EL (cell line): ENCODE measurements at regions not wholly inside any gene's neighbourhood (a gene's known extent, or its start where the extent isn't known, plus 50 kb on each side); places are given as distances from the start of the nearest gene placed in this dataset.
A peak's percentile ranks its signal among the peaks of the same experiment; 100 is the strongest.

Experiments used
- DNase-seq: peaks from one replicate; pipeline ENCODE4 v3.0.0-alpha.2; 2016

DNA sequence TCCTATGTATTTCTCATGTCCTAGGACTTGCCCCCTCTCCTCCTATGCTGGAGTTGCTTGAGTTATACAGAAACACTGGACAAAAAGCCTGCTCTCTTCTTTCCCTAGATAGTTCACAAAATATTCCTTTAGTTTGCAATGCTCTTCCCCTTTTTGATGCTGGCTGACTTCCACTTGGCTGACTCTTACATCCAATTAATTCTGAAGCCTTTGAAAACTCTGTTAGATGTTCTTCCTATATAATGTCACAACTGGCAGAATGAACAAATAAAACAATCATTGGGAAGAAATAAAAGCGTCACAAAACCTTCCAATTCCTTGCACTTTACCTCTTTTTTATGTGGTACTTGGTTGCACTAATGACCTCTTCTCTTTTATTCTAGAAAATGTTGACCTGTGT is 253.8 kb upstream of the CITED2 start:
- no peak for DNase-seq

DNA sequence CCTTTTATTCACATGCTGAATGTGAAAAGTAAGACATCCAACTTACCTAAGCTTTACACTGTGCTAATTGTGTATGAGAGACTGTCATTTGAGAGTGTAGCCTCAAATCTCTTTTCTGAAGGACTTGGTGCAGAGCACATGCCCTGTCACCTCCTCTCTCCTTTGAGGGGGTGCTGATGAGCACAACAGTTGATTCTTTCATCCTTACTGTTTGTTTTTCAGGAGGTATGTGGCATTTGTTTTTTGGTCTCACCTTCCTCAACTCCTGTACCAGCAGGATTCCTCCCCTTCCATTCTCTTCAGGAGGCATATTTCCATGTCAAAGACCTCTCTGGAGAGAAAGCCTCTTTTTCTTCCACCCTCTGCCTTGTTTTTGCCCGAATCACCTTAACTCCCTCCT is 252.6 kb upstream of the CITED2 start:
- DNase-seq, result no peak

DNA sequence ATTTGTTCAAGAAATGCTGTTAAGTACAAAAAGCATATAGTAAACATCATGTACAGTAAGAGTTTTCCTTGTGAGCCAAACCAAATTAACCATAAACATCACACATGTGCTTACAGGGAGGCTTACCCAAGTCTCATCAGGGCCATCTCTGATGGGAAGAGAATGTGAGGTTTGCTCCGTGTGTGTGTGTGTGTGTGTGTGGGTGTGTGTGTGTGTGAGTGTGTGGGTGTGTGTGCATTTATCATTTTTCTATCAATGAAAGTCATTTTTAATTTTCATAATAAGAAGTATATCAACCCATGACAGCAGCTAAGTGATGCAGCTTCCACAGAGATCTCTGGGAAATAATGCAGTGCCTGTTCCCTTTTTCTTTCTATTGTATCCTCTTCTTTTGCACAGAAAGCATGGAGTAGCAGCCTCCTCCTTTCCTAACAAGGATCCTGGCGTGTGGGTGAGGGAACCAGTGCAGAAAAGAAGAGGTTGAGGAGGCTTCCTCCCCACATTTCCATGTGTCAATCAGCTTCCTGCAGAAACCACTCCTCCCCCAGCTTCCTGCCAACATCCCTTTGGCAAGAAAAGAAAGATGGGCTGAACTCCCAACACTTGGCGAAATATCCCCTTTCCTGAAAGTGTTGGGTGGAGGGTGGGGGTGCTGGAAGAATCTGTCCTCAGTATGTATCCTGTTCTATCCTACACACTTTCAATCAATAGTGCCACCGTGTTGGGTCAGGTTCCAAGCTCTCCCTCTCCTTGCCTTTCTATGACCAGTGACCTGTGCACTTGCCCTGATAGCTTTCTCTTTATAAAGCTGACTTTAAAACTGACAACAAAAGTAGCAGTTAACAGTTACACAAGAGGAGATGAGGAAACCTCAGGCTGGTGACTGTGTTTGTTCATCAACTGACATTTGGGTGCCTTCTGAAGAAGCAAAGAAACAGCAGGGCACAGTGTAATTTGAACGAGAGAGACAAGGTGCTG is 251.8 kb upstream of the CITED2 start:
- no peak for DNase-seq

DNA sequence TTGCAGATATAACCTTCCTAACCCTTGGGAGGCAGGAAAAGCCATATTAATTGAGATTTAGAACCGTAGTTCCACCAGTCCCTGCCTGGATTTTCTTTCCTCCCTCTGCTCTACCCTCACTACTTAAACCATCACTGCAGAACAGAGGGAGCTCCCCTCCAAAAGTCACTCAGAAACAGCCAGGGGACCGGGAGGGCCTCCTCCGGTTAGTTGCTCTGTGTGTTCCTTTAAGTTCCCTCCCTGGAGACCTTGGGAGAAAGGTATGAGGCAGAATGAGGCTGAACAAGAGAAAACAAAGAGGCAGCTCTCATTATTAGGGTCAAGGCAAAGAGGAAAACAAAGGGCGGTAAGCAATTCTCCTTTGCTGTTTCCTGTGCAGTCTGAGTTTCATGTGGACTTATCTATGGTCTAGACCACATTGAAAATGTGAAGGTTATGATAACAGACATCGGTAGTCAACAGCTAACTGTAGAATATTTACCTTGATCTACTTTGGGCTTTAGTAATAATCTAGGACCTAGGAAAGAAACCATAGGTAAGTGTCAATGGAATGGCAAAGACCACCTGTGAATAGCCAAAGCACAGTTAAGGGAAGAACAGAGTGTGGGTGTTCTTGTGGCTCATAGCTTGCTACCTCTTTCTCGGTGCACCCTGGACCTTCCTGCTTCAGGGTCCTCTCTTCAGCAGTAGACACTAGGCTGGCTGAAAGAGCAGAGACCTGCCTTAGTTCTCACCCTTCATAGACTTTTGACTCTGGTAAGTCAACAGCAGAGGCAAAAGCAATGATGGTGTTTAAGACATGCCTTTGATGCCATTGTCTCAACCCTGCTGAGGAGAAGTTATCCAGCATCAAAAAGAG is 250.9 kb upstream of the CITED2 start:
- DNase-seq, result no peak

DNA sequence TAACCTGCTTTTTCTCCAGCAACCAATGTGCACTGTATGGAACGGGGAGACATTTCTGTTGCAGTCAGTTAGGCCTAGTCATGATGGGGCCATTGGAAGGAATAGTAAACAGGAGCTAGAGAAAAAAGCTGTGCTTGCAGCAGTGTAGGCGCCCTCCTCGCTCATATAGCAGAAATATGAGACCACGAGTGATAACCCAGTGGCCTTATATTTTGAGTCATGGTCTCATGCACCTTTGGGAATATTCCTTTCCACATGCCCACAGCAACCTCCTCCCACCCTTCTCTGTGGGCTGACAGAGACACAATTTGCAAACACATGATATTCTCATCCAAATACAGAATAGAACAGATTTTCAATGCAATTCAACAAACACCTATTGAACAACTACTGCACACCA is 248.9 kb upstream of the CITED2 start:
- DNase-seq, result no peak

DNA sequence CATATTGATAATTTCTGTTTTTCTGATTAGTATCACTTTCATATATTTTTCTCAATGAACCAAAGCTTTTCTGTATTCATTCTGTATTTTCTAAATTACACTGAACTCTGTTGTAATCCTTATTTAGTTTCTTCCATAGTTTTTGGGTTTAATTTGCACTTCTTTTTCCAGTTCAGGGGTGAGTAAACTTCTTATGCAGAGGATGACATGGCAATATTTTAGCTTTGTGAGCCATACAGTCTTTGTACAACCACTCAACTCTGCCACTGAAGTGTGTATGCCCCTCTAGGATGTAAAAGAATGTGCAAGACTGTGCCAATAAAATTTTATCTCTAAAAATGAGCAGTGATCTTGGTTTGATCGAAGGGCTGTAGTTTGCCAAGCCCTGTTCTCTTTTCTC is 239.0 kb upstream of the CITED2 start:
- DNase-seq, result no peak

DNA sequence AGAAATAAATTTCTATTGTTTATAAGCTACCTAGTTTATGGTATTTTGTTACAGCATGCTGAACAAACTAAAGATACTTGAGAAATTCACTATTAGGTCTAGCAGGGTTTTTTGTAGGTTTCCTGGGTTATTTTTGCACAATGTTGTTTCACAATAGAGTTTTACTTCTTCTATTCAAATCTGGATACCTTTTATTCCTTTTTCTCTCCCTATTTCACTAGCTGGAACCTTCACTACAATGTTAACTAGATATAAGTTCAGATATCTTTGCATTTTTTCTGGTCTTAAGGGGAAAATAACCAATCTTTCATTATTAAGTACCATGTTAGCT is 237.7 kb upstream of the CITED2 start:
- no peak for DNase-seq

DNA sequence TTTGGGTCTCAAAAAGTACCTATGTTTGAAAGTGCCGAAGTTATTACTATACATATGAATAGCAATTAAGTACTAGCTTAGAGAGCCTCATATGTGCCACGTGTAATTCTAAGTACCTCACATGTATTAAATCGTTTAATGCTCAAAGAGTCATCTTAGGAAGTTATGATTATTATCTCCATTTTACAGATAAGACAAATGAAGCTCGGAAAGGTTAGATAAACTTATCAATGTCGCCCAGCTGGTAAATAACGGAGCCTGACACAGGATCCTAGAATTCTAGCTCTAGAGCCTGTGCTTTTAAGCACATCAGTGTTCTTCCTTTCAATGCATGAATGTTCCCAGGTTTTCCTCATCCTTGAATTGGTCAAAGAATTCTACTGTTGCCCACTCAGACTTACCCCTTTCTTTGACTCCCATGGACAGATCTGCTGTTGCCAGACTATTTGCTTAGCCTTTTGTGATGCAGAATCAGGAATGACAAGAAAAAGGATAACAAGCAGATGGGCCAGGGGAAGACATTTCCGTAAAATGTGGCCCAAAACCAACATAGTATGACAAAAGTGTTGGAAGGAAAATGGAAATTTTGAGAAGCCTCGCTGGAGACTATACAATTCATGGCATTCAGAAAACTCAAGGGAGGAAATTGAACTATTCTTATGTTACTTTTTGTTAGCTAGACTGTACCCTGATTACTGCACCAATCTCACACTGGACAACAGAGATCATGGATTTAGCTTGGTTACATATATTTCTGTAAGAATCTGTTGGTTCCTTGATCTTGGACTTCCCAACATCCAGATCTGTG is 237.1 kb upstream of the CITED2 start:
- DNase-seq, result no peak

DNA sequence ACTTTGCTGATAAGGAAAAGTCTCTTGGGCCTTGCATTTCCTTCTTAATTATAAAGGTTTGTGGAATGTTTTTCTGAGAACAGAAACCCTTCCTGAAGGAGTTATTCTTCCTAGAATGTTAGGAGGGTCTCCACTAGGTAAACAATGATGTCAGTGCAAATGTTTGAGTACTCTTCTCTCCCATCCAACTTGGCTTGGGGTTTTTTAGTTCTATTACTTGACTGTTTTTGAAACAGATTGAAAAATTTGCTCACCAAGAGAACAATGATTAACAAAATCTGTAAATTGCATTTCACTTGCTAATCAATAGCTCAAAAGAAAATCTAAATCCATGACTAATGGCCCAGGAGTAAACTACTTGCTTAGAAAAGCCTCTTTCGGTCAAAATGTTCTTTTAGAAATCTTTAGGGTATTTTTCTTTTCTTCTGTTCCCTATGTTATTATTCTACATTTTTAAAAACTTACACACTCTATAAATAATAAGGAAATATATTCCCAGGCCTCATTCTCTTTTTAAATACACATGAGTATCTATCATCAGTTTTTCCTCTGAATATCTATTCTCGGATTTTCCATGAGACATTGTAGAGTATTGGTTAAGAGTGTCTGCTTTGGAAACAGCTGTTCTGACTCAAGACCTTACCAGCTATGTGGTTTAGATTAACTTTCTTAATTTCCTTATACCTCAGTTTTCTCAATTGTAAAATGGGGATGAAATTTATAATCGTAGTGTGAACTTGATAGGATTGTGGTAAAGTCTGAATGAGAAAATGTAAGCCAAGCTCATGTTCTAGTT is 234.2 kb upstream of the CITED2 start:
- no peak for DNase-seq

DNA sequence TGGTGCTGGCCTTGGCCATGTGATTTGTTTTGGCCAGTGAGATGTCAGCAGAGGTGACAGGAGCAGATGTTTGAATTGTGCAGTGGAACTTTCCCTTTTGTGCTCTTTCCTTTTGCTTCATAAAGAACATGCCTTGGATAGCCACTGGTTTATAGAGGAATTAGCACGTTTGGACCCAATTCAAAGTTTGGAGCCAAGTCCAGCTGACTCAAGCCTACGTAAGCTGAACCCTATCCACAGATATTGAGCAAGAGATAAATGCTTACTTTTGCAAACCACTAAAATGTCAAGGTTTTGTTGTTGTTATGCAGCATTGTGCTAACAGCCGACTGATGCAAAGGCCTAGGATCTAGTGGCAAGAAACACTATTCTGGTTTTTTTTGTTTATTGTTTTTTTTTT is 230.9 kb upstream of the CITED2 start:
- DNase-seq, result peak; percentile 18

DNA sequence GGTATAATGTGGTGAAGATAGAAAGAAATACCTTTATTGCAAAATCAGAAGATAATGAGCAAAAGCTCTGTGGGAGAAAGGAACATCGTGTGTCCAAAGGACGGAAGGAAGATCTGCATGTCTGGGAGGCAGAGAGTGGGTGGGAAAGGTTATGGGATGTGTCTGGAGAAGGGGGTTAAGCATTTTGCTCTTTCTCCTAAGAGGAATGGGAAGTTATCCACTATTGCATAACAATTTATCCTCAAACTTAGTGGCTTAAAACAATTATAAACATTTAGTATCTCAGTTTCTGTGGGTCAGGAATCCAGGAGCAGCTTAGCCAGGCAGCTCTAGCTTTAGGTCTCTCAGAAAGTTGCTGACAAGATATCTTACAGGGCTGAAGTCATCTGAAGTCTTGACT is 229.1 kb upstream of the CITED2 start:
- no peak for DNase-seq

DNA sequence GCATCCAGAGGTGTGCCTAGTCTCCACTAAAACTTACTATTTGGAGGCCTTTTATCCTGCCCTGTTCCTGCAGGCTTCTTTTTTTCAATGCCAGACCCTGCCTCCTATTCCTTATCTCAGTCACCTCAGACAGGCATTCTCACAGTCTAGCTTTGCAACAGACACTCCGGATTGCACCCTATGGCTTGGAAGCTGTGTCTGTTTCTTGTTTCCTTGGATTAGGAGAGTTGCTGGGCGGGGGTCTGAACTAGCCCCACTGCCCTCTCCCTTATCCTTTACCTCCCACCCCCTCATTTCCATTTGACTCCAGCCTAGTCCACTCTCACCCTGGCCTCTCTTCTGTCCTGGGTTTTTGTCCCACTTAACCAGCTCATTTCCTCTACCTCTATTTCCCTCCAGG is 228.1 kb upstream of the CITED2 start:
- no peak for DNase-seq

DNA sequence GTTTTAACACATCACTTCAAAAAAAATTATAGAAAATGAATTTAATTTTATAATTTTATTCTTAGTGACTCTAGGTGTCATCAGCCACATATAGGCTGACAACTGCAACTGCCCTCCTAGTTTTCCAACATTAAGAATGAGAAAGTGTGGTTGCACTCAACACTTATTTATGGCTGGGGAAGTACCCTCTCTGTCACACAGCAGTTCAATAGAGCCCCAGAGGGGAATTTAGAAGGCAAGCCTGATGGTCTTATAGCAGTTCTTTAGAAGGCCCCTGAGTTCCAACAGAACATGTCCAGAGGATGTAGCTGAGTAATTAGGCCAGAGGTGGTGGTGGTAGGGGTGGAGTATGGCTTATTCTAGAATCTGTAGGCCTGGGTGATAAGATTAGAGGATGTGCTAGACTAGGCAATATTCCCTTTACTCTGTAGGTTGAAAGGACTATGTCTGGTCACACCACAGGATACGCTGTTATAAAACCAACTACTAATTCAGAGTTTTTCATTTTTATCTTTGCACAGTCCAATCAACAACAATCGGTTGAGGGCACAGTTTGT is 226.5 kb upstream of the CITED2 start:
- no peak for DNase-seq

DNA sequence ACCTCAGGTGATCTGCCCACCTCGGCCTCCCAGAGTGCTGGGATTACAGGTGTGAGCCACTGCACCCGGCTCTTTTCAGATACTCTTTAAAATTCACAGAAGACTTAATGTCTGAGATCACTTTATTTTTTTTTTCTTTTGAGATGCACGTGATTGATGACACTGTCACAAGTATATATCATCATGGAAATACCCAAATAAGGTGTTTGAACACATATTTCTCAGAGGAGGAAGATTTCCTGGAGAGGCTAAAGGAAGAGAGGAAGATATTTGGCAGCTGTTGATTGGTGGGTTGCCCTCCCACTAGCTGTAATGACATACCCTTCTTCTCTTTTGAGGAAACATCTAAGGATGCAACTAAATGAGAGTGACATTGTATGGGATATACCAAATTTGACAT is 225.9 kb upstream of the CITED2 start:
- DNase-seq, result no peak

DNA sequence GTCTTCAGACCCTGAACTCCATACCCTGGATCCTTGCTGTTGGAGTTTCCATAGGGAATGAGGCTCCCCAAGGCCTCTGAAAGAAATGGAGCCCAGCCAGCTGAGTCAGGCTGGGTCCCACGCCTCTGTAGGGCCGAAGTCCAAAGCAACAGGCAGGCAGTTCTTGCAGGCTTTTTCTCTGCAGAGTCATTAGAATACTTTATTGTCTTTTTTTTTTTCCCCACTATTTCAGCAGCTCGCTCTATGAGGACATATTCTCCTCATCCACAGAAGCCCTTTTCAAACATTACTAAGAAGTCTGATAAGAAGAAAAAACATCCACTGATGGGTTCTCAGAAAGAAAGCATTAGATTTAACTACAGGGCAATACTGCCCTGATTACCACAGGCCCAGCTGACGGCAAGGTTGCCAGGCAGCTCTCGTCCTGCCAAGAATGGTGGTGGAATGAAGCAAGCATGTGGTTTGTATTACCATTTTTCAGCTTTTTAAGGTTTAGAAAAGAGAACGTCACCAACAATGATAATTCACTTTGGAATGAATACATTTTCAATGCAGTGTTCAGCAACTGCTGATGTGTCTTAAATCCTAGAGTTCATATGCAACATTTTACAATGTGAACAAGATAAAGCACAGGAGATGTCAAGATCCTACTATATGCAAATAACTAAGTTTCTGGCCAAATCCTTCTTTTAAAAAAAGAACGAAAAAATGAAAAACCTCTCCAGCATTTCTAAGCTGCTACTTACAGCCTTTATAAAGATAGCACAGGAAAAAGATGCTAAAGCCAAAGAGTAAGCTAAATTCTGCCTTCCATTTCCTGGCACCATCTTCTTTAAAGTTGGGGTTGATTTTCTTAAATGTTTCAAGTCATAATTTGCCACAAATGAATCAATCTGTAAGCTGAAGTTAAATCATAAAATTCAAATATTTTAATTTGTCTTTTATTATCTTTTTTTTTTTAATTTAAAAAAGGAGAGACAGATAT is 223.6 kb upstream of the CITED2 start:
- peak; percentile 97 for DNase-seq

DNA sequence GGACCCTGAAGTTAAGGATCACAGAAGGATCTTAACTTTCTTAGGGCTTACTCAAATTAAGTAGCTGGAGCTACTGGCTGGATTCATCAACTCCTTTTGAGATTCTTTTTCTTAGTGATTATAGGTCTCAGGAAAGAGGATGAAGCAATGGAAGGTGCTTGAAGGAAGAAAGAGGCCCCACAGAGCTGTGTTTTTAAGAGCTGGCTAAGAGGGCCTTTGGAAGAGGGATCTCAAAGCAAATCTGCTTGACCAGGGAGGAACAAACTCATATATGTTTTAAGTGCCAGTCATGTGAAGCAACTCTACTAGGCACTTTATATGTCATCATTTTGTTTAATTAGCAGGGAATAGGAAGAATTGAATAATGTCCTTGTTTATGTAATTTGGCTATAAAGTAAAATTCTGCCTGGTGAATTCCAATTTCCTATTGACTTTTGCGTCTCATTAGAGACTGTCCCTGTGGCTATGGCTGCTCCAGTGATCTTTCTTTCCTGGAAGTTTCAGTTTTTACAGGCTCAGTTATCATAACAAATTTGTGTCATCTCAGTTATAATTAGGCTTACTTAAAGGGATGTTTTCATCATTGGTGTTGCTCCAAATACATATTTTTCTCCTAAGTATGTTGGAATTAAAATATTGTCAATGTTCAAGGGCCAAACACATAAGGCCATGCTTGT is 222.8 kb upstream of the CITED2 start:
- peak; percentile 21 for DNase-seq

DNA sequence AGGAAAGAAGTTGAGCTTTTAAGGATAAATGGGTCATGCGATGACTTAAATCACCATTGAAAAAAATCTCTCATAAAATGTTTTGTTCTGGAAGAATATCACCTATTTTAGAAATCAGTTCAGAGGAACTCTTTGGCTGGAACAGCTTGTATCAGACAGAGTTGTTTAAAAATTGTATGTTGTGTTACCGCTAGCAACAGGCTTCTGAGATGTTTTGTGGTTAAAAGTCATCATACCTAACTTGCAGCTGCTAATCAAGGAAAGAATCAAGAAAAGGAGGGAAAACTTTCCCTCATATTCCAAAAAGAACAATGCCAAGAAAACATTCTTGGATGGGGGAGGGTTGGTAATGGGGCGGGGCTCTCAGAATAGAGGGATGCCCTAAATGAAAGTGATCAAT is 220.7 kb upstream of the CITED2 start:
- peak; percentile 44 for DNase-seq

DNA sequence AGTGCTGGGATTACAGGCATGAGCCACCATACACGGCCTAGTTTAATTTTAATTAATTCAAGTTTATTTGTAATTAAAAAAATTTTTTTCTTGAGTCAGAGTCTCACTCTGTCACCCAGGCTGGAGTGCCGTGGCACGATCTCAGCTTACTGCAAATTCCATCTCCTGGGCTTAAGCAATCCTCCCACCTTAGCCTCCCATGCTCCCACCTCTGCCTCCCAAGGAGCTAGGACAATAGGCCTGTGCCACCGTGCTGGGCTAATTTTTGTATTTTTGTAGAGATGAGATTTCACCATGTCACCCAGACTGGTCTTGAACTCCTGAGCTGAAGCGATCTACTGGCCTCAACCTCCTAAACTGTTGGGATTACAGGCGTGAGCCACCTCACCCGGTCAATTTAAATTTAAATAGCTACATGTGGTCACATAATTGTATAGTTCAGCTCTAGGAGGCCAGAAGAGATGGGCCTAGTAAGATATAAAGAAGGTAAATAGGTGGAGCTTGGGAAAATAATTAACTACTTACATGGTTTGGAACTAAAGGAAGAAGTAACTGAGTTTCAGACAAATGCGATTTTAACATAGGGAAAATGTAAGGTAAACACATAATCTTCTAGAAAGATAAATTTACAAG is 220.0 kb upstream of the CITED2 start:
- no peak for DNase-seq

DNA sequence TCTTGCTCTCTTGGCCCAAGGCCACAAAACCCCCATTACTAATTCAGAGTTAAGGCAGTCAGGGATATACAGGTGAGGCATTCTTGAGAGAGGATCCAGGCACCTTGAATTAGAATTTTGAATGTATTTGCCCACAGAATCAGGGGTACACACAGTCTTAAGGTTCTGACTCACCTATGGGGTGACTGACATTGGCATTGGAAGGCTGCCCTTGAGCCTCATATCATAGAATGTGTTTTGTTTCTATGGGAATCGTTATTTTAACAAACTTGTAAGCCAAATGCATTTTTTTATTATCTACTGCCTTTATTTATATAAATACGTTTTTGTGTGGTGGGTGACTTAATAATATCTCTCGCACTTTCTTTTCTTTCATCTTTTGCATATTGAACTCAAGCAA is 218.6 kb upstream of the CITED2 start:
- DNase-seq, result no peak

DNA sequence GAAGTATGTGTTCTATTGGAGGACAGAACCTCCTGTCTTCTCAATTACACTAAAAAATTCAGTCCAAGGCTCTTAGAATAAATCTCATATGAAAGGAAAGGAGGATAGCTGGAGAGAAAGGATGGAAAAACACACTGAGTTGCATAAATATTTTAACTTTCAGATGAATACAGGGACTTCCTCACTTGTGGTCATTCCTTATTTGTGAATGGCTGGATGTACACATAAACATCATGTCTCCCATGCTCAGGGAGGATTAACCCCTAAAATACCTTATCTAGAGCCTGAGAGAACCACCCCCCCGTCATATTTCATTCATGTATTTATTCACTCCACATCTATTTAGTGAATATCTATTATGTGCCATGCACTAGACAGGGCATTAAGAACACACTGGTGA is 217.6 kb upstream of the CITED2 start:
- no peak for DNase-seq
